HUES48 (cell line): ENCODE measurements at regions not wholly inside any gene's neighbourhood (a gene's known extent, or its start where the extent isn't known, plus 50 kb on each side); places are given as distances from the start of the nearest gene placed in this dataset.

ENCODE experiments used
- H3K27ac ChIP-seq: one replicate; pipeline ENCODE4 v1.7.0; 2013; ENCODE audit warnings: low read depth, low read length, inconsistent platforms
- H3K27me3 ChIP-seq: 2 replicates; pipeline ENCODE4 v1.6.1; 2013; ENCODE audit warnings: mild to moderate bottlenecking, low read length; ENCODE audit not compliant: control insufficient read depth, insufficient read depth
- H3K36me3 ChIP-seq: 2 replicates; pipeline ENCODE4 v1.6.1; 2013; ENCODE audit warnings: low read length; ENCODE audit not compliant: control insufficient read depth, insufficient read depth
- H3K4me1 ChIP-seq: 2 replicates; pipeline ENCODE4 v1.6.1; 2013; ENCODE audit warnings: mild to moderate bottlenecking, low read length; ENCODE audit not compliant: control insufficient read depth, insufficient read depth
- H3K4me3 ChIP-seq: 2 replicates; pipeline ENCODE4 v1.5.1; 2013; ENCODE audit warnings: mild to moderate bottlenecking, low read depth, low read length
- H3K9ac ChIP-seq: 2 replicates; pipeline ENCODE4 v1.6.1; 2013; ENCODE audit warnings: mild to moderate bottlenecking, low read depth, low read length, moderate library complexity
- H3K9me3 ChIP-seq: 2 replicates; pipeline ENCODE4 v1.6.1; 2013; ENCODE audit warnings: low read length; ENCODE audit not compliant: control insufficient read depth, insufficient read depth

DNA sequence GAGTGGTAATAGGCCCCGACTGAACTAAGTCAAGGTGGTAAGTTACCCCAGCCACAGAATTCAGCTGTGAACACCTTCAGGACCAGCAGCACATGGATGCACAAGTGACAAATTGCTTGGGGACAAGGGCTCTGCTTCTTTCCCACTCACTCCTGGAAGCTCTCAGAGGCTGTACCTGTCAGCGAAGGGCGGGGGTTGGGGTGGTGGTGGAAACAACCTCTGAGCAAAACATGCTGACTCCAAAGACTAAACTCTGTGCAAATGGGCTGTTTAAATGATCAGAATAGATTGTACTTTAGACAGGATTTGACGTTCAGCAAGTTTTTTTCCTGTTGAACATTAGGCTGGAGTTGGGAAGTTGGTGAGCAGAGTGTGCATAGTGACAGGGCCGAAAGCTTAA lies 544.5 kb upstream of the ZNF608 start:
- Histone ChIP-seq H3K27me3 (no peaks in the 10 kb centered on the region), H3K9me3 (no peaks in the 10 kb centered on the region), H3K4me3 (no peak overlapping the region), H3K9ac (no peak overlapping the region), H3K27ac (no peak overlapping the region), H3K36me3 (no peaks in the 10 kb centered on the region), H3K4me1 (peaks cover 13% of the 10 kb centered on the region)

- Histone ChIP-seq H3K27me3 (no peaks in the 10 kb centered on the region), H3K27ac (no peak overlapping the region), H3K9ac (no peak overlapping the region), H3K36me3 (no peaks in the 10 kb centered on the region), H3K9me3 (no peaks in the 10 kb centered on the region), H3K4me3 (no peak overlapping the region), H3K4me1 (peaks cover 8% of the 10 kb centered on the region)
These were observed 545.0 kb upstream of the ZNF608 start for GRCh38 chr5:125291447-125291846.

DNA sequence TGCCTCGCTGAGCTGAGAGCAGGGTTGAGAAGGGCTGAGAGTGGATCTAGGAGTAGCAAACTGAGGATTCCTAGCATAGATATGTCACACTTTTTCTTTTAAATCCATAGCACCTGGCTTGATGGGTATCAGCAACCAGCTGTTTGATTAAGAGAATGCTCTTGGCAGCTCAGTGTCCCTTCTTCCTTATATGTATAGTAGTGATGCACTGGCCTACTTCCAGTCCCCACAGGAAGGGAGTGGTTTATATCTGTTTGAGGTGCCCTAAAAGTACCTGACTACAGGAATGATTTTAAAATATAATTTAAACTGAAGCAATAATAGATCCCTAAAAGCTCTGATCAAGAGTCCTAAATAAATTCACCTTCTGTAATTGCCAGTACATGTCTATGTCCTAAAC lies 546.8 kb upstream of the ZNF608 start:
- peaks cover 13% of the 10 kb centered on the region for H3K4me1 ChIP-seq
- H3K27me3 ChIP-seq = no peaks in the 10 kb centered on the region
- H3K9ac ChIP-seq = no peak overlapping the region
- no peaks in the 10 kb centered on the region for H3K9me3 ChIP-seq
- H3K36me3 ChIP-seq = no peaks in the 10 kb centered on the region
- H3K27ac ChIP-seq = no peak overlapping the region
- no peak overlapping the region for H3K4me3 ChIP-seq

GRCh38 chr5:125293726-125294125 lies 547.3 kb upstream of the ZNF608 start:
- no peaks in the 10 kb centered on the region for H3K36me3 ChIP-seq
- no peaks in the 10 kb centered on the region for H3K27me3 ChIP-seq
- no peak overlapping the region for H3K9ac ChIP-seq
- H3K4me1 ChIP-seq = peaks cover 18% of the 10 kb centered on the region
- no peaks in the 10 kb centered on the region for H3K9me3 ChIP-seq
- H3K27ac ChIP-seq = no peak overlapping the region
- no peak overlapping the region for H3K4me3 ChIP-seq

DNA sequence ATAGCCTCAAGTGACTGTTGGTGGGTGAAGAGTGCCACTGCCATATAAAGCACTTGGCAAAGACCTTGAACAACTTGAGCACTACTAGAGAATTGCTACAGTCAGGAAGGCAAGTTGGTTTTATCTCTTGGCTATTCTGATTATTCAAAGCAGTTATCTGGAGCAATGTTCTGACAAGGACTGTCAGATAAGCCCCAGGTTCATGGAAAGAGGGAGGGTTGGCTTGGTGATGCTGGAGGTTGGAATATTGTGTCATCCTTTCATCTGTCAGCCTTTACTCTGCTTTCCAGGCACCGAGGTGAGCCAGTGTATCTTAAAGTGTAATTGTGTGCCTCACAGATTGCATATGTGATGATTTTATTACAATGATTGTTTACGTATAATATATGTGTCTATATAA lies 548.4 kb upstream of the ZNF608 start:
- Histone ChIP-seq H3K4me1 (peaks cover 26% of the 10 kb centered on the region), H3K9ac (no peak overlapping the region), H3K9me3 (no peaks in the 10 kb centered on the region), H3K36me3 (no peaks in the 10 kb centered on the region), H3K27me3 (no peaks in the 10 kb centered on the region), H3K4me3 (no peak overlapping the region), H3K27ac (no peak overlapping the region)

GRCh38 chr5:125295405-125295872 lies 549.0 kb upstream of the ZNF608 start:
- Histone ChIP-seq H3K27me3 (no peaks in the 10 kb centered on the region), H3K4me1 (peaks cover 23% of the 10 kb centered on the region), H3K4me3 (no peak overlapping the region), H3K36me3 (no peaks in the 10 kb centered on the region), H3K27ac (no peak overlapping the region), H3K9me3 (no peaks in the 10 kb centered on the region), H3K9ac (no peak overlapping the region)

- H3K9ac ChIP-seq = no peak overlapping the region
- no peaks in the 10 kb centered on the region for H3K27me3 ChIP-seq
- no peak overlapping the region for H3K4me3 ChIP-seq
- H3K4me1 ChIP-seq = peaks cover 23% of the 10 kb centered on the region
- no peaks in the 10 kb centered on the region for H3K36me3 ChIP-seq
- peak overlapping the region; percentile 72 for H3K27ac ChIP-seq
- H3K9me3 ChIP-seq = no peaks in the 10 kb centered on the region
These were observed 551.8 kb upstream of the ZNF608 start for GRCh38 chr5:125298258-125298657.

GRCh38 chr5:125298746-125299379 lies 552.4 kb upstream of the ZNF608 start:
- peaks cover 23% of the 10 kb centered on the region for H3K4me1 ChIP-seq
- H3K9me3 ChIP-seq = no peaks in the 10 kb centered on the region
- no peak overlapping the region for H3K4me3 ChIP-seq
- peak overlapping the region; percentile 72 for H3K27ac ChIP-seq
- no peak overlapping the region for H3K9ac ChIP-seq
- no peaks in the 10 kb centered on the region for H3K36me3 ChIP-seq
- no peaks in the 10 kb centered on the region for H3K27me3 ChIP-seq

DNA sequence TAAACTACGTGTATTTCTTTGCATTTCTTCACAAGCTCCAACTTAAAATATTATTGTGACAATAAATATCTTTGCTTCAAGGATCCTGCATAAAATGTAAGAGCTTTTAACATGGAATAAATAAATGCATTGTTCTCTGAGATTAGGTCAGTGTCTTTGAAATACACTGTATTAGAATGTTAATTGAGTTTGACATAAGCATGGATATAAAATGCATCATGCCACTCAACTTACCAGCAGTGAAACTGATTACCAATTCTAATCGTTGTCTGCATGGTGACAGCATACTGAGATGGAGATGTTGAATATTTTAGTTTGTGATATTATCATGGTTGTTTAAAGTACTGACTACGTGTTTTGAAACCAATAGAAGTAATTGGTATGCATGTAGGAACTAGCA lies 555.3 kb upstream of the ZNF608 start:
- H3K9me3 ChIP-seq = no peaks in the 10 kb centered on the region; the same call in 1 of the 2 replicates
- no peaks in the 10 kb centered on the region for H3K27me3 ChIP-seq
- no peak overlapping the region for H3K9ac ChIP-seq
- no peak overlapping the region for H3K4me3 ChIP-seq
- no peak overlapping the region for H3K27ac ChIP-seq
- peaks cover 23% of the 10 kb centered on the region for H3K4me1 ChIP-seq
- H3K36me3 ChIP-seq = no peaks in the 10 kb centered on the region

- Histone ChIP-seq H3K4me1 (peaks cover 23% of the 10 kb centered on the region), H3K27me3 (no peaks in the 10 kb centered on the region), H3K27ac (no peak overlapping the region), H3K36me3 (no peaks in the 10 kb centered on the region), H3K4me3 (no peak overlapping the region), H3K9ac (no peak overlapping the region), H3K9me3 (no peaks in the 10 kb centered on the region; the same call in 1 of the 2 replicates)
These were observed 556.1 kb upstream of the ZNF608 start for GRCh38 chr5:125302577-125302976.

DNA sequence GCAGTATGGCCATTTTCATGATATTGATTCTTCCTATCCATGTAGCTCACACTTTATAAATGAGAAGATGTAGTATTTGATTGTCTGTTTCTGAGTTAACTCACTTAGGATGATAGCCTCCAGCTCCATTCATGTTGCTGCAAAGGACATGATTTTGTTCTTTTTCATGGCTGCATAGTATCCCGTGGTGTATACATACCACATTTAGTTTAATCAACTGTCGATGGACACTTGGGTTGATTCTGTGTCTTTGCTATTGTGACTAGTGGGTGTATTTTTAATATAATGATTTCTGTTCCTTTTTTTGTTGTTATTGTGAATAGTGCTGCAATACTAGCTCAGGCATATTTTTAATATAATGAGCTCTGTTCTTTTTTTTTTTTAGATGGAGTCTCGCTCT lies 560.3 kb upstream of the ZNF608 start:
- no peaks in the 10 kb centered on the region for H3K27me3 ChIP-seq
- peaks cover 3% of the 10 kb centered on the region; the same call in 1 of the 2 replicates for H3K4me1 ChIP-seq
- H3K4me3 ChIP-seq = no peak overlapping the region
- H3K9me3 ChIP-seq = no peaks in the 10 kb centered on the region; the same call in 1 of the 2 replicates
- H3K9ac ChIP-seq = no peak overlapping the region
- H3K27ac ChIP-seq = no peak overlapping the region
- no peaks in the 10 kb centered on the region for H3K36me3 ChIP-seq
